HUDEP-2 (cell line): ENCODE measurements at regions not wholly inside any gene's neighbourhood (a gene's known extent, or its start where the extent isn't known, plus 50 kb on each side); places are given as distances from the start of the nearest gene placed in this dataset.

ENCODE experiments used
- DNase-seq, 76 experiments: peaks; one replicate each; lab custom pipeline; 2025; ENCODE audit not compliant: unreplicated experiment in 76 of 76; lab: John Stamatoyannopoulos, UW

DNA sequence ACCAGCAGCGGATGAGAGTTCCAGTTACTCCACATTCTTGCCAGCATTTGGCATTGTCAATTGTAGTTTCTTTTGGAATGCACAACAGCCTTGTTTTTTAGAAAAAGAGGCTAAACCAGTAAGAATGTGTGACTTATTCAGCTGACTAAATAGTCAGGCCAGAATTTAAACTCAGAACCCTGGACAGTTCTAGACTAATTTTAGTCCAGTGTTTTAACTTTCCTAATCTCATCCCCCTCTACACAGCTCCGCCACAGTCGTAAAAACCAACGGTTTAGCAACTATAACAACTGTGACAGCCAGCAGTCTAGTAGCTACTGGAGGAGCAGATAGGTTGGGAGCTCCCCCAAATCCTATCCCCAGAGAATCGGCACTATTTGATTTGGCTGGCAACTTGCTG is 103.7 kb downstream of the FOXD1 start:
- no peak for DNase-seq

GRCh38 chr5:73339711-73340110 is 108.9 kb downstream of the FOXD1 start:
- DNase-seq: no peak

DNA sequence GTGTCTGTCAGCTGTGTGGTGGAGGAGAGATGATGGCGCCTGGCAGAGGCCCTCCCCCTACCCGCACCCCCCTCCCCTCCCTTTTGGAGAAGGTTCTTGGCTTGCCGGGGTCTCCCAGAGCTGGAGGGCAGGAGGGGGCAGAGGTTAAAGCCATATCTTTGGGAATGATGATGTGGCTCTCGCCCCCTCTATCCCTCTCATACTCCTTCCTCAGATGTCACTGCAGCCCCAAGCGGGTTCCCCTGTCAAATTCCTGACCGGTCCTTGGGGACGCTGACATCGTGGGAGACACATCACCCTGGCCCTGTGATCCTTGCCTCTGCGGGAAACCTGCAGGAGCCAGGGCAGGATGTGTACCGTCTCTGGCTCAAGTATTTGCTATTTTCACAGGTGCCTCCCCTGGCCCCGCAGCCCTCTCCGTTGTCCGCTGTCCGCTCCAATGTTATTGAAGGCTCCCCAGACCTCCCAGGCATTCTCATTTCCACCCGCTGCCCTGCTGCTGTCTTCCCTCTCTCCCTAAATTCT is 109.5 kb downstream of the FOXD1 start:
- DNase-seq: no peak

DNA sequence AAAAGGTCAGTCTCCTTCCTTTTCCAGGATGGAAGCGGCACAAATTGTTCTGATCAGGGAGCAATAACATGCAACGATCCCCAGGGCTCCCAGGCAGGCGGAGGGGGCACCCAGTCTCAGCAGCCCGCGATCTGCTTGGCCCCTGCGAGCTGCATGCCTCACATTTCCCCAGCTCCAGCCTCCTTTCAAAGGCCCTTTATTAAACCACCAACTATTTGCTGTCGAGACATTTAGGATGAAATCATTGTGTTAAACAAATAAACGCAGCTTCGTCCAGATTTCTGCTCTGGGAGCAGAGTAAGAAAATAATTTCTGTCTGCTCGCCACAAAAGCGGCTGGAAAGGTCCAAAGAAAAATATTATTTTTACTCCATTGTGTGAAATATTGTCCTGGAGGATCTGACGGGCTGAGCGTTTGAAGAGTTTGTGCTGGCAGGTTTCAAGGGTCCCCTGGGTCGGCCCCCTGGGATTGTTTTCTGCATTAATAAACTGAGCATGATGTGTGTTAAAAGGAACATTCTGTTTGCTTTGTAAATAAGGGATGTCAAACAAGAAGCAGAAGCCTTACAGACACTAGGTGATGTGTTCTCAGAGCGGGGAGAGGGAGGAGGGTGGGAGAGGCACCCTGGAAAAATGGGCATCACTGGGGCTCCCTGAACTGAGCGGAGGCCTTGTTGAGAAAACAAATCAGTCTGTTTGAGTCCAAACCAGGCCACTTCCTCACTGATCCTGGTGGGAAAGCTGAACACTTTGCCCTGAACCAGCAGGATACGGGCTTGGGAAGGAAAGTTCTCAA is 110.1 kb downstream of the FOXD1 start:
- no peak for DNase-seq

- no peak for DNase-seq
Measured at GRCh38 chr5:73337586-73338255, 110.9 kb downstream of the FOXD1 start.

- no peak for DNase-seq
Measured at GRCh38 chr5:73336366-73336765, 112.2 kb downstream of the FOXD1 start.

DNA sequence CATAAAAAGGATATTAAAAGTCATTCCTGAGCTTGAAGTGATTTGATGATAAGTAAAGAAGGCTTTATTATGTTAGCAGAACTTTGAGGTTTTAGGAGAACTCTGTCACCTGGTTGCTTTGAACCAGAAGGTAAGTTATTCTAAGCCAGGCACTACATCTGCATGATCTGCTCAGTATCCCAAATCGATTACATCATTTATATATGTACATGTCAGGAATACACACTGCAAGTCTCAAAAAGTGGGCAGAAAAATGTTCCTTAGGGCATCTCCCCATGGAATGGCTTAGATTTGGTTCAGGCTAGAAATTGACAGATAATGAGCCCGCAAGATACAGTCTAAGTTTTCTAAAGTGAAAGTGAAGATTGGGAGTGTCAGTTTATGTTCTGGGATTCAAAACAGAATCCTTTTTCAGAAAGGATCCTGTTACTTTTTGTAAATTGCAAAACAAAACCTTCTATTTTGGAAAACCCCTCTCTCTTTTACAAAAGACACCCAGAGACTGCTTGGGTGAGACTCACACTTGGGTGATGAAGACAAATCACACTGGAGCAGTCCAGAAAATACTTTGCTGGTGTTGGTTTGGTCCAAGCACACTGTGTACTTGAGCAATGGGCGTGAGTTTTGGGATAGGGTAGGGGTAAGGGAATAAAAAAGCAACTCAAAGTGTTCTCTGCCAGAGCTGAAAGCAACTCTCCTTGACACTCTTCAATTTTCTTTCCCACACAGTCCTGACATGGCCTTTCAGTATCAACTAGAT is 114.5 kb downstream of the FOXD1 start:
- DNase-seq: no peak

DNA sequence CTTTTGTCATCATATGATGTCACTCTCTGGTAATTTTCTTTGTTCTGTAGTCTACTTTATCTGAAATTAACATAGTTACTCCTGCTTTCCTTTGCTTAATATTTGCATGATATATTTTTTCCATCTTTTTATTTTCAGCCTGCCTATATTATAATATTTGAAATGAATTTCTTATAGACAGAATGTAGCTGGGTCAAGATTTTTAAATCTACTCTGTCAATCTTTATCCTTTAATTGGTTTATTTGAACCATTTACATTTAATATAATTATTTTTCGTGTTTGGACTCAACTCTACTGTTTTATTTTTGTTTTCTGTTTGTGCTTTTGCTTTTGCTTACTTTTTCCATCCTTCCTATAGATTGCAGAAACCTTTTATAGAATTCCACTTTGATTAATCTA is 118.0 kb downstream of the FOXD1 start:
- no peak for DNase-seq

DNA sequence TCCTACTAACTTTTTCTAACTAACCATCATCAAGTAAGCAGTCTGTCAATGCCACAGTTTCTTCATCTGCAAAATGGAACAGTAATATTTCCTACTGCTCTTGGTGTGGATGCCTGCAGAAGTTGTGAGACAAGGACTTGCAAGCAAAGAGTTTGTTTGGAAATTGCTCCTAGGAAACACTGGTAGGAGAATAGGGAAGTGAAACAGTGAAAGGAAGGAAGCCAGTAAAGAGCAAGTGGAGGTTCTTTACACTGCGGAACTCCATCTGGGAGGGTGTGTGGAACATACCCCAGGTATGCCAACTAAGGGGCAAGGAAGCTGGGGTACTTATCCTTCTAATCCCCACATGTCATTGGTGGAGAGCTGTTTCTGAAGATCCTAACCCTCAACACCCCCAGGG is 119.9 kb downstream of the FOXD1 start:
- DNase-seq: no peak

GRCh38 chr5:73327908-73328455 is 120.6 kb downstream of the FOXD1 start:
- no peak for DNase-seq

GRCh38 chr5:73325546-73325945 is 123.0 kb downstream of the FOXD1 start:
- DNase-seq: no peak

DNA sequence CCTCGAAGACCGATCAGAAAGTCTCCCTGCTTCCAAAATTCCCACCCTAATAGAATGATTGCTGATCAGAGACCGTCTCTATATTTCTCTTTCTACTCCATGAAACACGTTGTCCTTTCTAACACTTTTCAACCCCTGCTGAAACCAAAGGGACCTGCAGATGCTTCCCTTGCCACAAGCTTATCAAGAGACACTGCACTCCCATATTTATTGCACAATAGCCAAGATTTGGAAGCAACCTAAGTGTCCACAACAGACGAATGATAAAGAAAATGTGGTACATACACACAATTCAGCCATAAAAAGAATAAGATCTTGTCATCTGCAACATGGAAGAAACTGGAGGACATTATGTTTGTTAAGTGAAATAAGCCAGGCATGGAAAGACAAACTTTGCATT is 125.1 kb downstream of the FOXD1 start:
- no peak for DNase-seq

- no peak for DNase-seq
Measured at GRCh38 chr5:73322437-73323076, 126.0 kb downstream of the FOXD1 start.

DNA sequence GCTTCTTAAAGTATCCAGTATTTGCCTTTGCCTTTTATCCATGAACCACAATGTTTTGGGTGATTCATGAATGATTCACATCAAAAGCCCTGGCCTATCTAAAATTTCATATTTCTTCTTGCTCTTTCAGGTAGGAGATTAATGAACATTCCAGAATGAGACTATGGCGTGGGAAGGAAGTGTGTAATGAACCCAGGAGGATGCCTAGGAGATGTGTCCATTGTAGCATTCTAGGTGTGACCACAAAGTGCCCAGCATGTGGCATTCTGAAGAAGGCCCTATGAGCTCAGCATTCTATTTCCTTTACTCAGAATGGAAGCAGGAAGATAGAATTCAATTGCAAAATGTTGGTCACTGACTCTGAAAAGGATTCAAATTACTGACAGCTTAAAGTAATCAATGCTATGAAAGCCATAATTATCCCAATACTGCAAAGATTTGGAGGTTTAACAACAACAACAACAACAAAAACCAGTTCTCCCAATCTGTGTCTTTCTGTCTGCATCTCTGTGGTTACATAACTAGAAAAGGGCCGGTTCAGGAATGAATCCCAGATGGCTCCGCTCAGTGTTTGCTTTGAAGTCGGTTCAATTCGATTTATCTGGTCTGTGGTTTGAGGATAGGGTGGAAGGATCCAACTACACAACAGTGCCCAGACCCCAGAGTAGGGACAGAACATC is 126.7 kb downstream of the FOXD1 start:
- no peak for DNase-seq

- DNase-seq: no peak
Measured at GRCh38 chr5:73319036-73319435, 129.5 kb downstream of the FOXD1 start.

GRCh38 chr5:73318308-73318719 is 130.3 kb downstream of the FOXD1 start:
- no peak for DNase-seq

DNA sequence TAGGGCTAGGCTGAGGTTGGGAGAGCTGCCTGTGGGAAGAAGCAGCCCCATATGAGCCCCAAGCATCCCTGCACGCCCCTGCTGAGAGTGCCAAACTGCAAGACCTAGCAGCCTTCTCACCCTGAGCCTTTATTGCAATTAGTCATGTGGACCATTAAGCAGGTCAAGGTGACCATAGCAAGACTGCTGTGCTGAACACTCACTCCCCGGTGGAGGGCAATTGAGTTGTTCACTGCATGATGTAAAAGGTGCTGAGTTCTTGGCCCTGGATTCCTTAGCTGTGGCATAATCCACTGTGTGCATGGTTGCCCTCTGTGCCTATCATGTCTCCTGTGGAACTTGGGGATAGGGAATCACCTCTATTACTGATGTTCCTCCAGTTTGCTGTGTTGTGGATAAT is 131.1 kb downstream of the FOXD1 start:
- DNase-seq: no peak

DNA sequence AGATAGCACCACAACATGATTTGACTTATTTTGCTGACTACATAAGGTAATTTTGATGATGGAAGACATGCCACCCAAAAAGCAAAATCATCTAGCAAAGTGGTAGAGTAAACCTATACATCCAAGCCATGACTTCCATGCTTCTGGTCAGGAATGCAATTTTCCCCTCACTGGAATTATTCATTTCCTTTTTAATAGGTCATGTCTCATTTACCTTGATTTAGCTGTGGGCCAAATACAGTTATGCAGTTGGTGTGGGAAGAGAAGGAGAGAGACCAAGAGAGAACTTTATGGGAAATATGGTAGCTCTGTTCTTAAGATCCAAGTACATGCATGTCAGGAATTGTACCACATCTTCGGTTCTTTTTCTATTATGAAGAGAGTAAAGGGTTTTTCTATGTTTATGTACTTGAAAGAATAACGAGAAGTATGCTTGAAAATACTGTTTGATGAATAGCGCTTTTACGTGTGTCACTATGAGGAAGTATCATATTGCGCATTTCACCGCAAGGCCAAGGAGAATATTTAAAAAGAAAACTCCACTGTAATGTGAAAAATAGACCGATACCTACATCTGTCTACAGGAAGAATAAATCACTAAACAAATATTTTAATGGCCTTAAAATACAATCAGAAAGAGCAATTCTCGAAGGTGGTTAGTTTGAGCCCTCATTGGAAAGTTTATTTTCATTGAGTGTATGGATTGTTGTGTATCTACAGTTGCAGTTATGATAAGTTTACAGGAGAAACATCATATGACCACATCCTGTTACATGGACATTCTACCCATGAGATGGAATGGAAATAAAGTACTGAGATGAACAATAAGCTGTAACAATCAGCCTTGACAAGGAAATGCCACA is 134.0 kb downstream of the FOXD1 start:
- no peak for DNase-seq

DNA sequence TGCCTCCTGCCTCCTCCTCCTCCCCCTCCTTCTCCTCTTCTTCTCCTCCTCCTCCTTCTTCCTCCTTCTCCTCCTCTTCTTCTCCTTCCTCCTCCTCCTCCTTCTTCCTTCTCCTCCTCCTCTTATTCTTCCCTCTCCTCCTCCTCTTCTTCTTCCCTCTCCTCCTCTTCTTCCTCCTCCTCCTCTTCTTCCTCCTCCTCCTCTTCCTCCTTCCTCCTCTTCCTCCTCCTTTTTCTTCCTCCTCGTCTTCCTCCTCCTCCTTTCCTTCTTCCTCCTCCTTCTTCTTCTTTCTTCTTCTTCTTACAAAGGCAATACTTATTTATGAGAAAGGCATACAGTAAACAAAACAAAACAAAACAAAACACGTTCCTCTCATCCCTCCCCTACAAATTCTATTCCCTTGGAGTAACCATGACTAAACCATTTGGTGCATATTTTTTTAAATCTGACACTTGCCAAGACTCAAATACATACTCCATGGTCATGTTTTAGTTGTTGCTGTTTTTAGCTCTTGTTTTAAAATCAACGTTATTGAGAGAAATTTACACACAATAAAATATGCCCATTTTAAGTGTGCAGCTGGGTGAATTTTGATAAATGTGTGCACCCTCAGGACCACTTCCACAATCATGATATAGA is 135.6 kb downstream of the FOXD1 start:
- no peak for DNase-seq
